NB4 (cell line): ENCODE measurements at regions not wholly inside any gene's neighbourhood (a gene's known extent, or its start where the extent isn't known, plus 50 kb on each side); places are given as distances from the start of the nearest gene placed in this dataset.

Experiments
- MAX ChIP-seq: IDR thresholded peaks from 2 replicates; pipeline ENCODE4 v1.6.1; 2011; ENCODE audit warnings: low read depth, low read length
- POLR2A ChIP-seq: IDR thresholded peaks from 2 replicates; pipeline ENCODE4 v1.6.1; 2011; ENCODE audit warnings: mild to moderate bottlenecking; ENCODE audit not compliant: insufficient read length; ENCODE audit errors: extremely low read depth
- TF ChIP-seq, protein P1 (sequence below): IDR thresholded peaks from one replicate; pipeline ENCODE4 v1.5.1; 2012; ENCODE audit warnings: low read depth, low read length

- no peak for TF ChIP-seq MAX
- TF ChIP-seq POLR2A, result no peak
- TF ChIP-seq, protein P1, sequence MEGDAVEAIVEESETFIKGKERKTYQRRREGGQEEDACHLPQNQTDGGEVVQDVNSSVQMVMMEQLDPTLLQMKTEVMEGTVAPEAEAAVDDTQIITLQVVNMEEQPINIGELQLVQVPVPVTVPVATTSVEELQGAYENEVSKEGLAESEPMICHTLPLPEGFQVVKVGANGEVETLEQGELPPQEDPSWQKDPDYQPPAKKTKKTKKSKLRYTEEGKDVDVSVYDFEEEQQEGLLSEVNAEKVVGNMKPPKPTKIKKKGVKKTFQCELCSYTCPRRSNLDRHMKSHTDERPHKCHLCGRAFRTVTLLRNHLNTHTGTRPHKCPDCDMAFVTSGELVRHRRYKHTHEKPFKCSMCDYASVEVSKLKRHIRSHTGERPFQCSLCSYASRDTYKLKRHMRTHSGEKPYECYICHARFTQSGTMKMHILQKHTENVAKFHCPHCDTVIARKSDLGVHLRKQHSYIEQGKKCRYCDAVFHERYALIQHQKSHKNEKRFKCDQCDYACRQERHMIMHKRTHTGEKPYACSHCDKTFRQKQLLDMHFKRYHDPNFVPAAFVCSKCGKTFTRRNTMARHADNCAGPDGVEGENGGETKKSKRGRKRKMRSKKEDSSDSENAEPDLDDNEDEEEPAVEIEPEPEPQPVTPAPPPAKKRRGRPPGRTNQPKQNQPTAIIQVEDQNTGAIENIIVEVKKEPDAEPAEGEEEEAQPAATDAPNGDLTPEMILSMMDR, result no peak
Measured at GRCh38 chr4:14824189-14824588, 178.1 kb upstream of the CPEB2 start.
